ENCODE measurements at regions not wholly inside any gene's neighbourhood (a gene's known extent, or its start where the extent isn't known, plus 50 kb on each side); places are given as distances from the start of the nearest gene placed in this dataset.
"Not testable (repeated sequence)": the region's sequence is repeated elsewhere in the genome, so short reads cannot be mapped to it uniquely, and the experiment has no call there.

GRCh38 chr3:152891678-152892077 lies 56.7 kb downstream of the P2RY1 start:
- no peaks in the 10 kb centered on the region for H3K9me3 ChIP-seq (ENCODE audit: control insufficient read depth in 2 of 2, low read length in 2 of 2)
- H3K27me3 ChIP-seq (ENCODE audit: control insufficient read depth in 2 of 2, insufficient read depth in 2 of 2, low read length in 2 of 2) = no peaks in the 10 kb centered on the region
- H3K27ac ChIP-seq (ENCODE audit: low read depth in 2 of 2, low read length in 2 of 2) = no peak overlapping the region
- H3K9ac ChIP-seq (ENCODE audit: low read depth in 1 of 2, low read length in 2 of 2) = no peak overlapping the region
- H3K36me3 ChIP-seq (ENCODE audit: control insufficient read depth in 2 of 2, insufficient read depth in 2 of 2, low read length in 2 of 2) = no peaks in the 10 kb centered on the region
- no peaks in the 10 kb centered on the region for H3K4me1 ChIP-seq (ENCODE audit: control insufficient read depth in 2 of 2, insufficient read depth in 2 of 2, low read length in 2 of 2)
- no peak overlapping the region for H3K4me3 ChIP-seq (ENCODE audit: low read length in 2 of 2)

- Histone ChIP-seq H3K4me3 (ENCODE audit: low read length in 2 of 2) (no peak overlapping the region), H3K9ac (ENCODE audit: low read depth in 1 of 2, low read length in 2 of 2) (no peak overlapping the region), H3K4me1 (ENCODE audit: control insufficient read depth in 2 of 2, insufficient read depth in 2 of 2, low read length in 2 of 2) (no peaks in the 10 kb centered on the region), H3K9me3 (ENCODE audit: control insufficient read depth in 2 of 2, low read length in 2 of 2) (no peaks in the 10 kb centered on the region), H3K36me3 (ENCODE audit: control insufficient read depth in 2 of 2, insufficient read depth in 2 of 2, low read length in 2 of 2) (no peaks in the 10 kb centered on the region), H3K27me3 (ENCODE audit: control insufficient read depth in 2 of 2, insufficient read depth in 2 of 2, low read length in 2 of 2) (no peaks in the 10 kb centered on the region), H3K27ac (ENCODE audit: low read depth in 2 of 2, low read length in 2 of 2) (no peak overlapping the region)
Observed at GRCh38 chr3:152892446-152892845, 57.5 kb downstream of the P2RY1 start.

GRCh38 chr3:152893647-152894046 lies 58.7 kb downstream of the P2RY1 start:
- Histone ChIP-seq H3K36me3 (ENCODE audit: control insufficient read depth in 2 of 2, insufficient read depth in 2 of 2, low read length in 2 of 2) (no peaks in the 10 kb centered on the region), H3K27ac (ENCODE audit: low read depth in 2 of 2, low read length in 2 of 2) (no peak overlapping the region), H3K4me1 (ENCODE audit: control insufficient read depth in 2 of 2, insufficient read depth in 2 of 2, low read length in 2 of 2) (no peaks in the 10 kb centered on the region), H3K9ac (ENCODE audit: low read depth in 1 of 2, low read length in 2 of 2) (no peak overlapping the region), H3K4me3 (ENCODE audit: low read length in 2 of 2) (no peak overlapping the region), H3K27me3 (ENCODE audit: control insufficient read depth in 2 of 2, insufficient read depth in 2 of 2, low read length in 2 of 2) (no peaks in the 10 kb centered on the region), H3K9me3 (ENCODE audit: control insufficient read depth in 2 of 2, low read length in 2 of 2) (no peaks in the 10 kb centered on the region)

- Histone ChIP-seq H3K4me3 (ENCODE audit: low read length in 2 of 2) (no peak overlapping the region), H3K9ac (ENCODE audit: low read depth in 1 of 2, low read length in 2 of 2) (no peak overlapping the region), H3K27me3 (ENCODE audit: control insufficient read depth in 2 of 2, insufficient read depth in 2 of 2, low read length in 2 of 2) (no peaks in the 10 kb centered on the region), H3K9me3 (ENCODE audit: control insufficient read depth in 2 of 2, low read length in 2 of 2) (no peaks in the 10 kb centered on the region), H3K36me3 (ENCODE audit: control insufficient read depth in 2 of 2, insufficient read depth in 2 of 2, low read length in 2 of 2) (no peaks in the 10 kb centered on the region), H3K27ac (ENCODE audit: low read depth in 2 of 2, low read length in 2 of 2) (no peak overlapping the region), H3K4me1 (ENCODE audit: control insufficient read depth in 2 of 2, insufficient read depth in 2 of 2, low read length in 2 of 2) (no peaks in the 10 kb centered on the region)
Observed at GRCh38 chr3:152899306-152899705, 64.4 kb downstream of the P2RY1 start.

GRCh38 chr3:152902141-152902669 lies 67.3 kb downstream of the P2RY1 start:
- Histone ChIP-seq H3K4me1 (ENCODE audit: control insufficient read depth in 2 of 2, insufficient read depth in 2 of 2, low read length in 2 of 2) (no peaks in the 10 kb centered on the region), H3K27me3 (ENCODE audit: control insufficient read depth in 2 of 2, insufficient read depth in 2 of 2, low read length in 2 of 2) (no peaks in the 10 kb centered on the region), H3K4me3 (ENCODE audit: low read length in 2 of 2) (no peak overlapping the region), H3K27ac (ENCODE audit: low read depth in 2 of 2, low read length in 2 of 2) (no peak overlapping the region), H3K9ac (ENCODE audit: low read depth in 1 of 2, low read length in 2 of 2) (no peak overlapping the region), H3K36me3 (ENCODE audit: control insufficient read depth in 2 of 2, insufficient read depth in 2 of 2, low read length in 2 of 2) (no peaks in the 10 kb centered on the region), H3K9me3 (ENCODE audit: control insufficient read depth in 2 of 2, low read length in 2 of 2) (no peaks in the 10 kb centered on the region)

- Histone ChIP-seq H3K27me3 (ENCODE audit: control insufficient read depth in 2 of 2, insufficient read depth in 2 of 2, low read length in 2 of 2) (no peaks in the 10 kb centered on the region), H3K4me1 (ENCODE audit: control insufficient read depth in 2 of 2, insufficient read depth in 2 of 2, low read length in 2 of 2) (no peaks in the 10 kb centered on the region), H3K4me3 (ENCODE audit: low read length in 2 of 2) (no peak overlapping the region), H3K27ac (ENCODE audit: low read depth in 2 of 2, low read length in 2 of 2) (no peak overlapping the region), H3K9ac (ENCODE audit: low read depth in 1 of 2, low read length in 2 of 2) (no peak overlapping the region), H3K36me3 (ENCODE audit: control insufficient read depth in 2 of 2, insufficient read depth in 2 of 2, low read length in 2 of 2) (no peaks in the 10 kb centered on the region), H3K9me3 (ENCODE audit: control insufficient read depth in 2 of 2, low read length in 2 of 2) (no peaks in the 10 kb centered on the region)
Observed at GRCh38 chr3:152905631-152906030, 70.7 kb downstream of the P2RY1 start.

GRCh38 chr3:152909180-152909883 lies 74.4 kb downstream of the P2RY1 start:
- H3K4me3 ChIP-seq (ENCODE audit: low read length in 2 of 2) = no peak overlapping the region
- no peaks in the 10 kb centered on the region for H3K4me1 ChIP-seq (ENCODE audit: control insufficient read depth in 2 of 2, insufficient read depth in 2 of 2, low read length in 2 of 2)
- no peaks in the 10 kb centered on the region for H3K27me3 ChIP-seq (ENCODE audit: control insufficient read depth in 2 of 2, insufficient read depth in 2 of 2, low read length in 2 of 2)
- no peak overlapping the region for H3K27ac ChIP-seq (ENCODE audit: low read depth in 2 of 2, low read length in 2 of 2)
- no peak overlapping the region for H3K9ac ChIP-seq (ENCODE audit: low read depth in 1 of 2, low read length in 2 of 2)
- no peaks in the 10 kb centered on the region for H3K36me3 ChIP-seq (ENCODE audit: control insufficient read depth in 2 of 2, insufficient read depth in 2 of 2, low read length in 2 of 2)
- H3K9me3 ChIP-seq (ENCODE audit: control insufficient read depth in 2 of 2, low read length in 2 of 2) = no peaks in the 10 kb centered on the region

GRCh38 chr3:152910211-152910610 lies 75.3 kb downstream of the P2RY1 start:
- no peak overlapping the region for H3K9ac ChIP-seq (ENCODE audit: low read depth in 1 of 2, low read length in 2 of 2)
- H3K27me3 ChIP-seq (ENCODE audit: control insufficient read depth in 2 of 2, insufficient read depth in 2 of 2, low read length in 2 of 2) = no peaks in the 10 kb centered on the region
- no peak overlapping the region for H3K4me3 ChIP-seq (ENCODE audit: low read length in 2 of 2)
- H3K4me1 ChIP-seq (ENCODE audit: control insufficient read depth in 2 of 2, insufficient read depth in 2 of 2, low read length in 2 of 2) = no peaks in the 10 kb centered on the region
- H3K36me3 ChIP-seq (ENCODE audit: control insufficient read depth in 2 of 2, insufficient read depth in 2 of 2, low read length in 2 of 2) = no peaks in the 10 kb centered on the region
- no peak overlapping the region for H3K27ac ChIP-seq (ENCODE audit: low read depth in 2 of 2, low read length in 2 of 2)
- no peaks in the 10 kb centered on the region for H3K9me3 ChIP-seq (ENCODE audit: control insufficient read depth in 2 of 2, low read length in 2 of 2)

GRCh38 chr3:152910966-152911365 lies 76.0 kb downstream of the P2RY1 start:
- H3K4me3 ChIP-seq (ENCODE audit: low read length in 2 of 2) = no peak overlapping the region
- no peaks in the 10 kb centered on the region for H3K9me3 ChIP-seq (ENCODE audit: control insufficient read depth in 2 of 2, low read length in 2 of 2)
- H3K27me3 ChIP-seq (ENCODE audit: control insufficient read depth in 2 of 2, insufficient read depth in 2 of 2, low read length in 2 of 2) = no peaks in the 10 kb centered on the region
- no peaks in the 10 kb centered on the region for H3K36me3 ChIP-seq (ENCODE audit: control insufficient read depth in 2 of 2, insufficient read depth in 2 of 2, low read length in 2 of 2)
- no peaks in the 10 kb centered on the region for H3K4me1 ChIP-seq (ENCODE audit: control insufficient read depth in 2 of 2, insufficient read depth in 2 of 2, low read length in 2 of 2)
- H3K27ac ChIP-seq (ENCODE audit: low read depth in 2 of 2, low read length in 2 of 2) = no peak overlapping the region
- no peak overlapping the region for H3K9ac ChIP-seq (ENCODE audit: low read depth in 1 of 2, low read length in 2 of 2)

GRCh38 chr3:152914743-152915142 lies 79.8 kb downstream of the P2RY1 start:
- not testable (repeated sequence) for H3K9ac ChIP-seq (ENCODE audit: low read depth in 1 of 2, low read length in 2 of 2); H3K36me3 ChIP-seq (ENCODE audit: control insufficient read depth in 2 of 2, insufficient read depth in 2 of 2, low read length in 2 of 2); H3K27me3 ChIP-seq (ENCODE audit: control insufficient read depth in 2 of 2, insufficient read depth in 2 of 2, low read length in 2 of 2); H3K9me3 ChIP-seq (ENCODE audit: control insufficient read depth in 2 of 2, low read length in 2 of 2); H3K4me1 ChIP-seq (ENCODE audit: control insufficient read depth in 2 of 2, insufficient read depth in 2 of 2, low read length in 2 of 2); H3K27ac ChIP-seq (ENCODE audit: low read depth in 2 of 2, low read length in 2 of 2); H3K4me3 ChIP-seq (ENCODE audit: low read length in 2 of 2)

Measured in mucosa of rectum (tissue), 2 donors.